ENCODE measurements at regions not wholly inside any gene's neighbourhood (a gene's known extent, or its start where the extent isn't known, plus 50 kb on each side); places are given as distances from the start of the nearest gene placed in this dataset.
"Not testable (repeated sequence)": the region's sequence is repeated elsewhere in the genome, so short reads cannot be mapped to it uniquely, and the experiment has no call there.

DNA sequence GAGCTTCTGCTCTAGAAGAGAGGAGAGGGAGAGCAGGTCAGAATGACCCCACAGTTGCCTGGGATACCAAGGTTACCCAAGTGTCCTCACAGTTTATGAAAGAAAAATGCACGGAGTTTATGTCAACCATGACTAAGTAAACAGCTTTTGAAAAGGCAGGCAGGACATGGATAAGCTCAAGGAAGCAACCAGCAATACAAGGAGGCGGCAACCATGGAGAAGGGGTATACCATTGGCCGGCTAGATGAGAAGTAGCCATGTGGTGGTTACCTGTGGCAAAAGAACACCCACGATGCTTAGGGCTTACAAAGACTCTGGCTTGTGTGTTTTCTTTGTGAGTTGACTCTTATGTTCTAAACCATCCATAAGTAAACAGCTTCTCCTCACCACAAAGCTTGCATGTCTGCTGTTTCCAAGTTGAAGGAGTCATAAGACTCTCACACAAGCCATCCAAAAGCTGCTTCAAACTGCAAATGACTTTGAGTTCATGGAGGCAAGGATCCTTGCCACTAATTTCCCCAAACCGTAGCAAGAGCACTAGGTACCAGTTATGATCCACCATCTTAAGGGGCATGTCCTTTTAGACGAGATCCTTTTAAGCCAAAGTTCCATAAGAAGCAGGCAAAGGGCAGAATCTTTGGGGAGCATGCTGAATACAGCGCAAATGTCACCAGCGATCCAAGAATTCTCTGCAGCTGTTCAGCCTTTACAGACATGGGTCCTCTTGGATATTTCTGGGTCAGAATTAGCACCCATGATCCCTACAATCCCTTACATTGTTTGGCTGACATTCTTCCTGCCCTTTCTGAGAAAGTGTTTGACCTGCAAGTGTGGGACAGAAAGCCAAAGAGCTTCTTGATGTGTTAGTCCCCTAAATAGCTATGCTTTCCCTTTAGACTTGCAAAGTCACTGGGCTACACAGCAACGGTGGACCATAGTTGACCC, 74.8 kb upstream of the IPO5 start:
- DNase-seq = peak; percentile 23

DNA sequence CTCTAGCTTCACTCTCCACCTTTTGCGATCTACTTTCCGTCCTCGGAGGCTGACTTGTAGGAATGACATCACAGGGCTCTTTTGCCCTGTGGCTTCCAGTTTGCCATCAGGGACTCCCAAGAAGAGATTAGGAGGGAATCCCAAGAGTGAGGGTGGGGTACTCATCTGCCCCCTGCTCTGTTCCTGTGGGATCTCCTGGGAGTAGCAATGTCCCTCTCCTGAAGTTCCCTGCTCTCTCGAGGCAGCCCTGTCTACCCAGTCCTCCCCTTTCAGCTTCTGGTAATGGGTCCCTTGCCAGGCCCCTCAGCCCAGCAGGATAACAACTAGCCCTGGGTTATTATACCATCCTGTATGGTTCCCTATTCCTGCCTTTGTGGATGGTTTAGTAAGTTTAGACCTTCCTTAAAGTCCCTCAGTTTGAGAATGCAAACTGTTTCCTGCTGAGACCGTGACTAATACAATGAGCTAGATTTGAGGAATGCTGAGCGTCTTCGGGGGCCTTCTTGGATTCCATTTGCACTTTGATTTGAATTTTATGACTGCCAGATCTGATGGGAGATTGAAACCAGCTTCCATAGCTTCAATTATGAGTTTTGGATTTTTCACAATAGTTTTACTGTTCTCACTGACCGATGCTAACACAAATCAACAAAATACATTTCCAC, 73.7 kb upstream of the IPO5 start:
- no peak for DNase-seq

DNA sequence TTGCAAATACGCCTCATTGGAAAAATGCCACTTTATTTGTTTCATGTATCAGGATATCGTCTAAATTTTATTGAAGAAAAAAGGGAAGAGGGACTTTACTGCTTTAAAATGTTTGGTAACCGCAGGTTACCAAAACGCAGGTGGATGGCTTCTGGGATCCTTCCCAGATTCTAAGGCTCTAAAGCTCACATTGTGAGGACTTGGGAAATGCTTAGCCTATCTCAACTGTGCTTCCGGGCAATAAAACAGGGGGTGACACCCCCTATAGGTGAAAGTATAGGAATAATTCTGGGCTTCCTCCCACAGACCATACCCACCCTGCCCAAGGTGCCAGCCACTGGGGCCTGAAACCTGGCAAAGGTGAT, 73.2 kb upstream of the IPO5 start:
- no peak for DNase-seq

DNA sequence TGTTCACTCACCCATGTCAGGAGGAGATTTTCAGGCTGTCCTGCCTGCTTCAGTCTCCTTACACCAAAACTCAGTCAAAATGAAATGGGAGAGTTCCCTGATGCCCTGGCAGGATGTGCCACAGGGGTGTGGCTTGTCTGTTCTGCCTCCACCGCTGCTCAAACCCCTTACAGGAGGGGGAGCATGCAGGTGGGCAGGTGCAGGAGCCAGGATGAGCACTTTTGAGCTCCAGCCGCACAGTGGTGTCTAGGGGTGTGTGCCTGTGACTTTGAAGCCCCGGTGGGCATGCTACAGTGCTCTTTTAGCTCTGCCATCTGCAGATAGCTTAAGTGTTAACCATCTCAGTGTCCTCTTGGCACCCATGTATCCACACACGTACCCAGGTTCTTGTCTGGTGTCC, 71.9 kb upstream of the IPO5 start:
- DNase-seq = no peak

DNA sequence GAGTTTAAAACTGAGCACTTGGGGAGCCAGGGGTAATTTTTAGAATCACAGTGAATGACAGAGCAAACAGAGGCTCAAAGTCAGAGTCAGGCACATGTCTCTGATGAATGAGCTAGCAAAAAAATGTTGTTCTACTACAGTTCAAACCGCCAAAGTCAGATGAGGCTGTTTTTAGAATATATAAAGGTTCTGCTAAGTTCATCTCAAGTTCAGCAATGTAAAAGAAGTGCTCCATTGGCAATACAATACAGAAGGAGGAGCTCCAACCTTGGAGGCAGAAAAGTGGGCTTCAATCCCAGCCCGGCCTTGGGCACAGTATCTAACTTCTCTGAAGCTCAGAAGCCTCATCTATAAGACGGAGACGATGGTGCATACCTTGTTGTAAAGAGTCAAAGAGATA, 70.1 kb upstream of the IPO5 start:
- no peak for DNase-seq

DNA sequence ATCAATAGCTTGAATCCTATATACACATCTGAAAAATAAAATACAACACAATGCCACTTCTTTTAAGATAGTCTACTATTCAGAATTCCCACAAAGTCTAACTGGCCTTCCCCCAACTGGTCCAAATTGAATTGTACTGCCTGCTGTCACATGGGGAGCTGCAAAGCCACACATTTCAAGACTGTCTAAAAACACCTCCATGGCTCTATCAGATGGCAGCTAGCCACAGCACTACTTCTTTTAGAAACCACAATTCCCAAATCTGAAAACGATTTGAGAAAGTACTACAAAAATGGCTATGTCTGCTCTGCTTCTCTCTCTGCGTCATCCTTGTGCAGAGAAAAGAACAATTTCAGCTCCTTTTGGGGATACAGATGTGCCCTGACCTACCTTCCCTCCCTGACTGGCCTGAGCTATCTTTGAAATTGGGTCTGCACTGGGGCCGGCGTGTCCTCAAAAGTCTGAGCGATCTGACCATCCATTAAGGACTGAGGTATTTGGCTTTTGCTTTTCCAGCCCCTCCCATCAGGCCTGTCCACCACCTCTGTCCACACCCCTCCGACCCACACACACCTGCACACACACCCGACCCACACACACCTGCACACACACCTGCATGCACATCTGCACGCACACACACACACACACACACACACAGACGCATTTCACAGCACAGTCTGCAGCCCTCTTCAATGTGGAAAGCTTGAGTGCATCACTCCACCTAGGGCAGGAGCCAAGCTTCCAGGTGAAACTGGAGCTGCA, 68.6 kb upstream of the IPO5 start:
- DNase-seq = no peak

DNA sequence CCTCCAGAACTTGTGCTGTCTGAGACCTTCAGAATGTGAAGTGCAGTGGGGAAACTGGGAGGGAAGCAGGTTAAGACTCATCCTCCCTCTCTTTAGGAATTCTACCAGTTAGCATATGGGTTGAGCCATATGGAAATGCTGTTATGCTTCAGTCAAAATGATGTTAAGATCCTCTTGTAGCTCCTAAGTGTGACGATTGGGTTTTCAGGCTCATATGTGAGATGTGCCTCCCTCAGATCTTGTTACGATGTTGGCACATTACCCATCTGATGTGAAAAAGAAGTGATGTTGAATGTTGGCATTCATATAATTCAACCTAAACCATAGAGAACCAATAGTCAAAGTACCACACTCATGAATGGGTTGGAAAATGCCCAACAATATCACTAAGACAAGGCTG, 67.8 kb upstream of the IPO5 start:
- DNase-seq = no peak

DNA sequence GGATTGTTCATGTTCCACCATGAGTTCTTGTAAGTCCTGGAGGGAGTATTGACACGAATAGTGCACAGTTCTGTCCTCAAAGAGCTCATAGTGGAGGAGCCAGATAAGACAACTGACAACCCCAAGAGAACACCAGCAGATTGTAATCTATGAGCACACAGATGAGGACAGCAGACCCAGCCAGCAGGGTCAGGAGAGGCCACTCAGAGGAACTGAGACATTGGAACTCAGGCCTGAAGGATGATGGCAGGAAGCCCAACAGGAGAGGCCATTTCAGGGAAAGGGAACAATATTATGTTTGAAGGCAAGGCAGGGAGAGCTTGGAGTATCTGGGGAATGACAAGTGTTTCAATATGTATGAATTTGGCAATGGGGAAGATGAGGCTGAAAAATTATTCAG, 63.7 kb upstream of the IPO5 start:
- no peak for DNase-seq

DNA sequence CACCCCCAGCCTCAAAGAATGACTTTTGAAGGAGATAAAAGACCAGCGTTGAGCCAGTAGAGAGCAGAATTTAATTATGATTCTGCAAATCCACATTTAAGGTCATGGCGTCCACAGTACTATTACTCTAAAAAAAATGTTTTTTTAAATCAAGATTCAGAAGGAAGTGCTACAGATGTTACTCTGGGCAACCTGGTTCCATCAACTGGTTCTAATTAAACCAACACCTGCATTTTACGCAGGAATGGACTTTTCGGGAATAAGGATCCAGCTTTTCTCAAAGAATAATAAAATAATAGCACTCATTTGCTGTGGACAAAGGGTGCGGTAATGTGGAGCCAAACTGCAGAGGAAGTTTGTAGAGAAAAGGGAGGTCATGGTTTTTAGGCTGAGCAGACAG, 62.9 kb upstream of the IPO5 start:
- no peak for DNase-seq

DNA sequence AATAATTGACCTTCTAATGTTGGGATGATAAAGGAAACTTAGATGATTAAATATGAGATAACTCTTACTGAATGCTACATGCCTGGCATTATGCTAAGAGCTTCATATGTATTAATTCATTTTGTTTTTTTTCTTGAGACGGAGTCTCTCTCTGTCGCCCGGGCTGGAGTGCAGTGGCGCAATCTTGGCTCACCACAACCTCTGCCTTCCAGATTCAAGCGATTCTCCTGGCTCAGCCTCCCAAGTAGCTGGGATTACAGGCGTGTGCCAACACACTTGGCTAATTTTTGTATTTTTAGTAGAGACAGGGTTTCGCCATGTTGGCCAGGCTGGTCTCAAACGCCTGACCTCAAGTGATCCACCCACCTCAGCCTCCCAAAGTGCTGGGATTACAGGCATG, 61.5 kb upstream of the IPO5 start:
- DNase-seq = not testable (repeated sequence)

DNA sequence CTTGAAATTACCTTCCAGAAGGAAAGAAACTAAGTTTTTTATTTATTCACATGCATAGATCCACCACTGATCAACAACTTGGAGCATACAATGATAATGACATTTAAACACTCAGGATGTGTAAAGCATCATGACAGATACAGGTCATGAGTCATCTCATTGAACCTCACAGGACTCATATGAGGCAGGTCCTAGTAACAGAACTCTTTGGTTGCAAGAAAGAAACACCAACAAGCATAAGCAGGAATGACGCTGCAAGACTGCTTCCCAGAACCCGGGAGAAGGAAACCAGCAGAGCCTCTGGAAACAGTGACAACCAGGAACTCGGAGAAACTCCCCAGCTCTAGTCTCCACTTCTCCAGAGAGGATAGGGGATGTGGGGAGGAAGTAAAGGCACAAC, 60.8 kb upstream of the IPO5 start:
- no peak for DNase-seq

DNA sequence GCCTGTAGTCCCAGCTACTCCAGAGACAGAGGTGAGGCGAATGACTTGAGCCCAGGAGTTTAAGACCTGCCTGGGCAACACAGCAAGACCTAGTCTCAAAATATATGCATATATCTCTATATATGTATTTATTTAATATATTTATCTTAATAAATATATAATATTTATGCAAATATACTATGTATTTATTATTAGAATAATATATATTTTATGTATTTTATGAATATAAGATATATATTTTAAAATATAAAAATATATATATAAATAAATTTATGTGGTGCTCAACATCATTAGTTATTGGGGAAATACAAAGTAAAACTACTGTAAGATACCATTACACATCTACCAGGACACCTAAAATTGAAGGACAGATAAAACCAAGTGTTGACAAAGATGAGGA, 58.1 kb upstream of the IPO5 start:
- no peak for DNase-seq

DNA sequence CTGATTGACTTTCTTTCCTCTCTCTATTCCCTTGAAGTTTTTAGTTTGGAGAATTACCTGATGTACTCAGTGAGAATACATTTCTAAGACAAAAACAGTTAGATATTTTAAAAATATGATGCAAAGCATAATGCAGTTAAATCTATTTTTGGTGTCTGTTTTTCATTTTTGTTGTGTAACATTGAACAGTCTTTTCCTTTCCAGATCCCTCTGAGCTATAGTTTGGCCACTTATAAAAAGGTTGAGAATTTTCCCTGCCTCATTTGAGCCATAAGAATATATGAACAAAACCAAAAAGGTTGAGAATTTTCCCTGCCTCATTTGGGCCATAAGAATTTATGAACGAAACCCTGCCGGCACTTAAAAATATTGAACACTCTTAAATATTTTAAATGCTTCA, 57.0 kb upstream of the IPO5 start:
- no peak for DNase-seq

DNA sequence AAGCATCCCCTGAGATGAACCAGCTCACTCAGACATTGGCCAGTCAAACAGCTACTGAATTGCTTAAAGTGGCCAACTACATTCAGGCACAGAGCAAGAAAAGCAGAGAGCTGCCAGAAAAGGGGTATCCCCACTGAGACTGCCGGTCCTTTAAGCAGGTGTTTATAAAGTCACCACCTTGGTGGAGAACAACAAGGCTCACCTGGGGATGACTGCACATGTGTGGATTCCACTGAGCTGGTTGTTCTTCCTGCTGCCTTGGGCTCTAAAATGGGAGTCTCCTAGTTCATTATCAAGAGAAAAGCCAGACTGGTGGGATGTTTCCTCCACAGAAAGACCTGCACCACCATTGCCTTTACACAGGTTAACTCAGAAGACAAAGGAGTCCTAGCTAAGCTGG, 51.8 kb upstream of the IPO5 start:
- no peak for DNase-seq

All from NCI-H510A (cell line).